ENCODE measurements at regions not wholly inside any gene's neighbourhood (a gene's known extent, or its start where the extent isn't known, plus 50 kb on each side); places are given as distances from the start of the nearest gene placed in this dataset.

DNA sequence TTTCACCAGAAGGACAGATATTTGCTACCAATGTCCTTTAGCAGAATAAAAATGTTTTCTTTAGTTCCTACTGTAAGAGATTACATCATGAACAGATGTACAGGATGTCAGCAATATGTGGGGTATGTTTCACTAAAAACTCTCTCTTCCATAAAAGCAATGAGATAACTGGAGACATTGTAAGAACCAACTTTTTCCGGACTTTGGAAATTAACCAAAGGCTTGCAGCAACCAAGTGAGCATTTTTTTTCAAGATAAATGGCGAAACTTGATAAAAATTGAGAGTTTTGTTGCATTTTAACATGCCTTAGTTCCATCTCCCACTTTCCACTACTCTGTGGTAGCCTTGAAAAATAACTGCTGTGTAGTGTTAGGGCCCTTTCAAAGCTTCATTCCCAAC is 429.8 kb upstream of the CDH2 start:
- no peak overlapping the region for H3K4me3 ChIP-seq (ENCODE audit: low read depth, poor library complexity, severe bottlenecking)
- intact Hi-C loops (cut with DNase I; ENCODE audit: low total_unique reads): no loop called here
- TF ChIP-seq POLR2A (IDR thresholded peaks at IDR 0.05) (no peak), CTCF (IDR thresholded peaks at IDR 0.05) (no peak)
- no peak for DNase-seq (ENCODE audit: low spot score in 2 of 2)
- 69 to 70% methylated on average over 2 of the region's 2 CpGs for WGBS, 2 donors

DNA sequence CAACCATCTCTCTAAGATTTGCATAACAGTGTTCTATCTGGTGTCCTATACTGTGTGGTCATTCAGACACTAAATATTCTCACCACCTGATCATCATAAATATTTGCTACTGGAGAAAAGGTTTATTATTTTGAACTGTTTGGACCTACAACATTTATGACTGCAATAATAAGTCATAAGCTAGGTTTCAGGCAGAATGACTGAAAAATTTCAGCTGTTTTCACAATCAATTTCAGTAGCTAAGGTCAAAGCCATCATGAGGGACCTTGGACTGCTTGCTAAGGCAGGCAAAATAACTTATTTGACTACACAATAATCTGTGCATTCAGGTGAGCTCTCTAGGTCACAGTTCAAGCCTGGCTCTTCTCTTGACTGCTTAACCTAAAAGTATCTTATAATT is 425.5 kb upstream of the CDH2 start:
- no peak for TF ChIP-seq POLR2A (IDR thresholded peaks at IDR 0.05)
- TF ChIP-seq CTCF (IDR thresholded peaks at IDR 0.05): no peak
- DNase-seq (ENCODE audit: low spot score in 2 of 2): no peak
- H3K4me3 ChIP-seq (ENCODE audit: low read depth, poor library complexity, severe bottlenecking): no peak overlapping the region
- intact Hi-C loops (cut with DNase I; ENCODE audit: low total_unique reads): no loop called here

DNA sequence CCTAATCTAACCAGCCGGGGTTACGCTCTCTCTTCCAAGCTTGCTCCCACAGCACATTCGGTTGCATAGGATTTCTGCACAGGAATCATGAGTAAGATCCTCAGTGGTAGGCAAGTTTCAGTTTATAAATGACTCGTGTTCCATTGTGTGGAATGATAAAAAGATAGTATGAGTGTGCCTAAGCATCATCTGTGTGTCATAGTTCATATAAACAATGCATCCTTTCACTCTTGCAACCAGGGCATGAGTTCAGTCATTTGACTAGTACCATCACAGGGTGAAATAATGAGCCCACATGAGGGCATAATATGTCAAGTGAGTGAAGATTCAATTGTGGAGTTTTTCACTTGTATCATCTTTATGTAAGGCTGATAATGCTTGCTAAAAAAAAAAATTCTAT is 417.1 kb upstream of the CDH2 start:
- H3K4me3 ChIP-seq (ENCODE audit: low read depth, poor library complexity, severe bottlenecking): no peak overlapping the region
- intact Hi-C loops (cut with DNase I; ENCODE audit: low total_unique reads): no loop called here
- 75 to 82% methylated on average over 4 of the region's 4 CpGs for WGBS, 2 donors
- no peak for TF ChIP-seq CTCF (IDR thresholded peaks at IDR 0.05)
- no peak for TF ChIP-seq POLR2A (IDR thresholded peaks at IDR 0.05)
- no peak for DNase-seq (ENCODE audit: low spot score in 2 of 2)

GRCh38 chr18:28588884-28589549 is 412.1 kb upstream of the CDH2 start:
- 96% methylated on average over 1 of the region's 1 CpG for WGBS, 2 donors
- intact Hi-C loops (cut with DNase I; ENCODE audit: low total_unique reads): no loop called here
- no peak overlapping the region for H3K4me3 ChIP-seq (ENCODE audit: low read depth, poor library complexity, severe bottlenecking)
- TF ChIP-seq CTCF (IDR thresholded peaks at IDR 0.05) (no peak), POLR2A (IDR thresholded peaks at IDR 0.05) (no peak)
- no peak for DNase-seq (ENCODE audit: low spot score in 2 of 2)

- no peak overlapping the region for H3K4me3 ChIP-seq (ENCODE audit: low read depth, poor library complexity, severe bottlenecking)
- no peak for DNase-seq (ENCODE audit: low spot score in 2 of 2)
- no peak for TF ChIP-seq POLR2A (IDR thresholded peaks at IDR 0.05)
- TF ChIP-seq CTCF (IDR thresholded peaks at IDR 0.05): no peak
- 56 to 58% methylated on average over 5 of the region's 5 CpGs for WGBS, 2 donors
- intact Hi-C loops (cut with DNase I; ENCODE audit: low total_unique reads): no loop called here
These were observed 407.8 kb upstream of the CDH2 start for GRCh38 chr18:28584731-28585130.

DNA sequence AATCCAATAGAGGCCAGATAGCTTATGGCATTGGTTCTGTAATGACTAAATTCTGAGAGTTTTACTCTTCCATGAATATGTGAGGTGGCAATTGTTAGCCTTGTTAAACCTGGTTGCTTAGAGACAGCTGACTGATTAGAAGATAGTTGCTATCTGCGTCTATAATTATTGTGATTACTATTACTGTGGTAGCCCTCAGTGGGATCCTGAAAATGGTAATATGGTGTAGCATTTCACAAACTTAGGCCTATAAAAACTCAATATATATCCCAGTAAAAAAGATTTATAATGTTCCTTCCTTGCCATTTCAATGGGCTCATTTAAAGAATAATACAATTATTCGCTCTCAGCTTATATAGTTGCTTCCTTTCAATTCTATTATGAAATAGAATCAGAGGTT is 405.8 kb upstream of the CDH2 start:
- TF ChIP-seq POLR2A (IDR thresholded peaks at IDR 0.05) (no peak), CTCF (IDR thresholded peaks at IDR 0.05) (no peak)
- no peak for DNase-seq (ENCODE audit: low spot score in 2 of 2)
- WGBS, 2 donors: 79 to 84% methylated on average over 2 of the region's 2 CpGs
- no peak overlapping the region for H3K4me3 ChIP-seq (ENCODE audit: low read depth, poor library complexity, severe bottlenecking)
- intact Hi-C loops (cut with DNase I; ENCODE audit: low total_unique reads): no loop called here

Measured in lower leg skin (tissue), 4 donors.